ENCODE measurements at regions not wholly inside any gene's neighbourhood (a gene's known extent, or its start where the extent isn't known, plus 50 kb on each side); places are given as distances from the start of the nearest gene placed in this dataset.

GRCh38 chr15:31243895-31244294 is 82.7 kb upstream of the KLF13 start:
- intact Hi-C loops (cut with DNase I; ENCODE audit: low total_unique reads) = no loop called here
- no peak overlapping the region for H3K27ac ChIP-seq
- H3K9me3 ChIP-seq = no peaks in the 10 kb centered on the region
- no peaks in the 10 kb centered on the region for H3K4me1 ChIP-seq
- no peak for TF ChIP-seq CTCF (IDR thresholded peaks at IDR 0.05)
- H3K27me3 ChIP-seq = peaks cover 0 to 3% of the 10 kb centered on the region in 2 donors
- DNase-seq = no peak
- no peaks in the 10 kb centered on the region for H3K36me3 ChIP-seq
- no peak overlapping the region for H3K4me3 ChIP-seq

- Histone ChIP-seq H3K4me1 (no peaks in the 10 kb centered on the region), H3K27ac (no peak overlapping the region), H3K27me3 (peaks cover 0 to 11% of the 10 kb centered on the region in 2 donors), H3K36me3 (no peaks in the 10 kb centered on the region), H3K9me3 (no peaks in the 10 kb centered on the region), H3K4me3 (no peak overlapping the region)
- no peak for TF ChIP-seq CTCF (IDR thresholded peaks at IDR 0.05)
- no peak for DNase-seq
- intact Hi-C loops (cut with DNase I; ENCODE audit: low total_unique reads) = no loop called here
These were observed 81.4 kb upstream of the KLF13 start for GRCh38 chr15:31245135-31245689.

- intact Hi-C loops (cut with DNase I; ENCODE audit: low total_unique reads) = no loop called here
- peaks cover 0 to 12% of the 10 kb centered on the region in 2 donors for H3K27me3 ChIP-seq
- no peaks in the 10 kb centered on the region for H3K9me3 ChIP-seq
- no peaks in the 10 kb centered on the region for H3K36me3 ChIP-seq
- TF ChIP-seq CTCF (IDR thresholded peaks at IDR 0.05) = no peak
- H3K27ac ChIP-seq = no peak overlapping the region
- no peak overlapping the region for H3K4me3 ChIP-seq
- H3K4me1 ChIP-seq = no peaks in the 10 kb centered on the region
- no peak for DNase-seq
These were observed 80.9 kb upstream of the KLF13 start for GRCh38 chr15:31245756-31246155.

GRCh38 chr15:31247404-31247803 is 79.2 kb upstream of the KLF13 start:
- Histone ChIP-seq H3K27me3 (peaks cover 0 to 12% of the 10 kb centered on the region in 2 donors), H3K4me3 (no peak overlapping the region), H3K9me3 (no peaks in the 10 kb centered on the region), H3K27ac (no peak overlapping the region), H3K36me3 (no peaks in the 10 kb centered on the region), H3K4me1 (no peaks in the 10 kb centered on the region)
- no peak for TF ChIP-seq CTCF (IDR thresholded peaks at IDR 0.05)
- DNase-seq = no peak
- intact Hi-C loops (cut with DNase I; ENCODE audit: low total_unique reads) = no loop called here

- Histone ChIP-seq H3K9me3 (no peaks in the 10 kb centered on the region), H3K4me3 (no peak overlapping the region), H3K27me3 (peaks cover 0 to 12% of the 10 kb centered on the region in 2 donors), H3K4me1 (no peaks in the 10 kb centered on the region), H3K27ac (no peak overlapping the region), H3K36me3 (no peaks in the 10 kb centered on the region)
- TF ChIP-seq CTCF (IDR thresholded peaks at IDR 0.05) = no peak
- intact Hi-C loops (cut with DNase I; ENCODE audit: low total_unique reads) = no loop called here
- DNase-seq = no peak
These were observed 78.4 kb upstream of the KLF13 start for GRCh38 chr15:31248263-31248662.

- H3K4me3 ChIP-seq = no peak overlapping the region
- no peak for DNase-seq
- no peaks in the 10 kb centered on the region for H3K9me3 ChIP-seq
- intact Hi-C loops (cut with DNase I; ENCODE audit: low total_unique reads) = no loop called here
- no peak overlapping the region for H3K27ac ChIP-seq
- peaks cover 0 to 12% of the 10 kb centered on the region in 2 donors for H3K27me3 ChIP-seq
- H3K36me3 ChIP-seq = no peaks in the 10 kb centered on the region
- no peaks in the 10 kb centered on the region for H3K4me1 ChIP-seq
- TF ChIP-seq CTCF (IDR thresholded peaks at IDR 0.05) = no peak
These were observed 77.7 kb upstream of the KLF13 start for GRCh38 chr15:31248951-31249350.
